ENCODE measurements at regions not wholly inside any gene's neighbourhood (a gene's known extent, or its start where the extent isn't known, plus 50 kb on each side); places are given as distances from the start of the nearest gene placed in this dataset.

DNA sequence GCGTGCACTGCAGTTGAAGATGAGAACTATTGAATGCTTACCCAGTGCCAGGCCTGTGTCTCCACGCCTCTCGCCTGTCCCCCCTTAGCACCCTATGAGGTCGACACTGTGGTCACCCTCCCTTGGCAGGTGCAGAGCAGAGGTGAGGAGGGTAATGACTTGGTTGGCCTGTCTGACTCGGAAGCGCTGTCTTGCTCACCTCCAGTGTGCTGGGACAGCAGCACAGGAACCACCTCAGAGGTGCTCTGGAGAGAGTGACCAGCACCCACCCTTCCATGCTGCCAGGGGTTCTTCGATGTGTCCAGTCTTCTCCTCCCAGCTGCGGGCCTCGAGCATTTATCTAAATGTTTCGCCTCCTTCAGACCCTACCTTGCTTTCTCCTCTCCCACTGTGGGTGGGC, 178.3 kb upstream of the IRX2 start:
- no peak for DNase-seq

DNA sequence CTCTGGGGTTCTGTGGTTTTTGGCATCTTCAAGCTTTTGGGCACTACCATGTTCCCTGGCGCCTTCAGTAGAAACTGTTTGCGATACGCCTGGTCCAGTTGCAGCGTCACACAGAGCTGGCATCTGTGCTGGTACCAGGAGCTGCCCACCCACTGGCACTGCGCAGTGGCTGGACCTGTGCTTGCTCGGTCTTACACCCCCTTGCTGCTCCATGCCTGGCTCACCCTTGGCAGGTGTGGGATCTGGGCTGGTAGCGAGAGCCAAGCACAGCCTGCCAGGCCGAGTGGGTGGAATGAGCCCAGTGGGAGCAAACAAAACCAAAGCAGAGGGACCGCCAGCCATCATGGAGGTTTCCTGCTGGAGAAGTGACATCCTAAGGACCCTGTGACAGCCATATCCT, 170.2 kb upstream of the IRX2 start:
- DNase-seq: no peak

DNA sequence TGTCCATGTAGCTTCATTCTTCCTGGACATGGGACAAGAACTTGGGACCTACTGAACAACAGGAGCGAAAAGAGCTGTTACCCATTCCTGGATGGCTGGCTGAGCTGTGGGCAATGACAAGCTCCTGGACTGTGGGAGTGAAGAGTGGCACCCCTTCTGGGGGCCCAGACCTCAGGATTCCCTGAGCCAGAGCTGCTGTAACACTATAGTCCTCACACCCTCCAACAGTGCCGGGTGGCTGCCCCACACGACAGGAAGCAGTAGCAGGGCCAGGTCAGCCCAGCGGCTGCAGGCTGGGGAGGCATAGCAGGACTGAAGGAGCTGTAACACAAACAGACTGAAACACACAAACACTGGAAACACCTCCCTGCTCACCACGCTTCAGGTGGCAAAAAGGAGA, 169.7 kb upstream of the IRX2 start:
- no peak for DNase-seq

GRCh38 chr5:2920312-2920711, 168.8 kb upstream of the IRX2 start:
- no peak for DNase-seq

DNA sequence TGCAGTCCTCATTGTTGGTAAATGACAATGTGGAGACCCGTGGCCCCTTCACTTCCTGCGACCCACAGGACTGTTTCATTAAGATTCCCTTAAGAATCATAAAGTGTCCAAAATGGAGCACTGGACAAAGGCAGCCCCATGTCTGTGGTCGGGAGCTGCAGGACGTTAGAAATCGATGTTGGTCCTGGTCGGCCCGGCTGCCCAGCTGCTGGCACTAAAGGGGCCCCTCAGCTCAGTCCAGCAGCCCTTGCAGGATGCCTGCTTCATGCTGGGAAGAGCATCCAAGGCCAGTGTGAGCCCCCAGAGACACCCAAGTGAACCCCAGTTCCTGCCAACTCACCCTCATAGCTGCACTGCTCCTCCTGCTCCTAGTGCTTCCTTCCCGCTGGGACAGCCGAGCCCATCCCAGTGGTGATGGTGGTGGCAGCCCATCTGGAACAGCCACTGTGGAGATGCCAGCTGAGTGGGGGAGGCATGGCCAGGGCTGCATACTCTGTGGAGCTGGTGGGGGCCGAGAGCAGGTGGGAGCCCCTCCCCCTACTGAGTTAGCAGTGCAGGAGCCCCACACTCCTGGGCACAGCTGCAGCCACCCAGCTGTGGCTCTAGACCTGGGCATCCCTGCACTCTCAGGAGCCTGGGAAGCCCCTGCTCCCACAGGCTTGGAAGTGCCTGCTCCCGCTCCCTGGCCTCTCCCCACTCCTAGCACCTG, 168.0 kb upstream of the IRX2 start:
- no peak for DNase-seq

GRCh38 chr5:2917524-2917923, 166.0 kb upstream of the IRX2 start:
- DNase-seq: no peak

- DNase-seq: no peak
Observed at GRCh38 chr5:2917093-2917492, 165.6 kb upstream of the IRX2 start.

DNA sequence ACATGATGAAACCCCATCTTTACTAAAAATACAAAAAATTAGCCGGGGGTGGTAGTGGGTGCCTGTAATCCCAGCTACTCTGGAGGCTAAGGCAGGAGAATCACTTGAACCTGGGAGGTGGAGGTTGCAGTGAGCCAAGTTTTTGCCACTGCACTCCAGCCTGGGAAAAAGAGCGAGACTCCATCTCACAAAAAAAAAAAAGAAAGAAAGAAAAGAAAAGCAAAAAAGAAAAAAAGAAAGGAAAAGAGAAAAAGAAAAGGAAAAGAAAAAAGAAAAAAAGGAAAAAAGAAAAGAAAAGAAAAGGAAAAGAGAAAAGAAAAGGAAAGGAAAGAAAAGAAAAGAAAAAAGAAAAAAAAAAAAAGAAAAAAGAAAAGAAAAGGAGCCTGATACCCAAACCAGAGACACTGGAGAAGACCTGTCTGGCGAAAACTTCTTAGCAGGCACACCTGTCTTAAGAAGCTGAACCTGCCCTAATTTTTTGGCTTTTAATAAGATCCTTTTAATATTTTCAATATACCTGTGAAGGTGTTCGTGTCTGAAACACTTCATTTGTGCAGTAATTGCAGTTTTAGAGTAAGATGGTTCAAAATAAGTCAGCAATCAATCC, 164.7 kb upstream of the IRX2 start:
- no peak for DNase-seq

DNA sequence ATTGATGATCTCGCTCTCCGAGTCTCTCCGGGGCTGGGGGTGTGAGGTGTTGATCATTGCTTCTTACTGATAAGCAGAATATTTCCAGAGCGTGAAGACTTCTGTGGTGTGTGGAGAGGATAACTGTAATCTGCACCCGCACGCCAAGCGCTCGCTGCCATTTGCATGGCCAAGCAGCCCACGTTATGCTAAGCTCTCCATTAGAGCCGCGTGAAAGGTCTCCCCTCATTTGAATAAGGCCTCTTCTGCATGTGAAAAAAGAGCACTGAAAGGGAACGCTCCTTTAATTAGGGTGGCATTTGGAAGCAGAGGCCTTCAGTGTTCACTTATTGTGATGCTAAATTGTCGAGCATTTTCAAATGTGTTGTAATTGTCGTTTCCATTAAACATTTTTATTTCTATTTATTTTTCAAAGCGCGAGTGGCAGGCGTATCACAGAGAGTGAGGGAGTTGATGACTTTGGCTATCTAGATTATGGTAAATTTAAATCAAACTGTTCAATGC, 163.6 kb upstream of the IRX2 start:
- DNase-seq: no peak

- DNase-seq: no peak
Observed at GRCh38 chr5:2914022-2914661, 162.7 kb upstream of the IRX2 start.

GRCh38 chr5:2913281-2913680, 161.8 kb upstream of the IRX2 start:
- no peak for DNase-seq

DNA sequence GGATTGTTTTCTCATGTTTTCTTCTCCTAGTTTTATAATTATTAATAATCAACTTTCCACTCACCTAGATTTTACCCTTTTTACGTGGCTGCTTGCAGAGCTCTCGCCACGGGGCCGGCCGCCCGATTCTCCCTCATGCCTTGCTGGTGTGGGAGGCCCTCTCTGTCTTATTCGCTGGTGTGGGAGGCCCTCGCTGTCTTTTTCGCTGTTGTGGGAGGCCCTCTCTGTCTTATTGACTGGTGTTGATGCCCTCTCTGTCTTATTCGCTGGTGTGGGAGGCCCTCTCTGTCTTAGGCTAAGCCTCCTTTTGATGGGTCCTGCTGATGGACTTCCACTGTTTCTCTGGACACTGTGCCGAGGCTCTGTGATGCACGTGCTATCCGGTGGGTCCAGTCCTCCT, 161.3 kb upstream of the IRX2 start:
- no peak for DNase-seq

GRCh38 chr5:2910401-2911175, 159.1 kb upstream of the IRX2 start:
- DNase-seq: no peak

- no peak for DNase-seq
Observed at GRCh38 chr5:2909035-2909434, 157.6 kb upstream of the IRX2 start.

DNA sequence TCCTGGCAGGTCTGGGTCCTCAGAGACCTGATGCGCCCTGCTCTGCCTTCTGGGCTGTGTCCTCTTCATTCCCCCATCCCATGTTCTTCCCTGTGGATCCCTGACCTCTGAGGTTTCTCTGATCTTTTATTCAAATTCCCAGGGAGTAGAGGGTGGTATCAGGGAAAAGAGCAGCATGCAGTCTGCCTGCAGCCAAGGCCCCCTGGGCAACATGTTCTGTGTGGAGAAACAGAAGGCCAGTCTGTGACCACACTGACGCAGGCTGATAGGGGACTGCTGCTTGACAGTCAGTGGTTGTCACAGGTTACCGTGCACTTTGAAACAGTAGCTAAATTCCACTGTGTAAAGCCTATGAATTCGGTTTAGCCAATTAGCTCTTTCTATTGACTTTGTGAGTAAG, 156.6 kb upstream of the IRX2 start:
- no peak for DNase-seq

DNA sequence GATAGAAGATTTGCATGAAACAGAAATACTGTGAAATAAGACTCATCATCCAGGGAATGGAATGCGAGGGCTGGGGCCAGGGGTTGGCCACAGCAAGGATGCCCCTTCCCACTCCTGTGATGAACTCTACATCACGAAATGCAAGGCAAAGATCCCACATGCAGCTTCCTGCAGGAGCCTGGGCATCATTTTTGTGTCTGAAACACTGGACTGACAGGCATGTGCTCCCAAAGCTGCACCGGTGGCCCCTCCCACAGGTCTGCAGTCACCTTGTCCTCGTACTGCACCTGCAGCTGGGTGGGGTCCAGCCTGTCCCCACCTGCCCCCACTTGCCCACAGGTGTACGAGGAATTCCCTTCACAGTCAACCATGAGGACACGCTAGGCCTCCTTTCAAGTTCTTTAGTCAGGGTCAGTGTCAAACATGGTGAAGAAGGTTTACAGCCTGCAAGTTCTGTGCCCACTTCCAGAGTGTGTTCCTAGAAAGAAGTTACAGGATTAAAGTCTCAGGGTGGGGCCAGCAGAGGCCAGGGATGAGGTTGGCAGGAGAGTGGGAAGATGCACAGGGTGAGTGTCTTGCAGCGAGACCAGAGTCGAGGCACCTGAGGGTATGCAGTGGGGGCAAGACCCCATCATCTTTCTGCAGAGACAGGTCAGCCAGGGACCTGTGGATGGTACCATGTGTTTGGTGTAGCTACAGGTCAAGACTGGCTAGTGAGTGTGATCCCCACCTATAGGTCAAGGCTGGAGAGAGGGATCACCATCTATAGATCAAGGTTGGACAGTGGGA, 155.0 kb upstream of the IRX2 start:
- no peak for DNase-seq

DNA sequence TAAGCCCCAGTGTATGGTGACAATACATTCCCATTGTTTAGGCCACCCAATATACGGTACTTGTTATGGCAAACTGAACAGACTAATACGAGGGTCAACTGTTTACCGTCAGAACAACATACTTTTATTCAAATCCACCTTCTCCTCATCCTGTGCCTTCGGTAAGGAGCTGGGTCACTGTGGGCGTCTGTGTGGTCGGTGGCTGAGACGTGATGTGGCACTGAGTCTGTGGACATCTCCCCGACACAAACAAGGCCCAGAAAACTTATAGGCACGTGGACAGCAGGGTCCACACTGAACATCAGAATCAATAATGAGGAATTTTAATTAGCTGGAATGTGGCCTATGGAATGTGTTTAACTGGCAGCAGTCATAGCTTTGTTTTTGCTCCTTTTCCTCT, 154.3 kb upstream of the IRX2 start:
- no peak for DNase-seq

- no peak for DNase-seq
Observed at GRCh38 chr5:2904956-2905355, 153.5 kb upstream of the IRX2 start.

GRCh38 chr5:2904399-2904798, 152.9 kb upstream of the IRX2 start:
- DNase-seq: no peak

- DNase-seq: no peak
Observed at GRCh38 chr5:2903451-2904395, 152.2 kb upstream of the IRX2 start.

DNA sequence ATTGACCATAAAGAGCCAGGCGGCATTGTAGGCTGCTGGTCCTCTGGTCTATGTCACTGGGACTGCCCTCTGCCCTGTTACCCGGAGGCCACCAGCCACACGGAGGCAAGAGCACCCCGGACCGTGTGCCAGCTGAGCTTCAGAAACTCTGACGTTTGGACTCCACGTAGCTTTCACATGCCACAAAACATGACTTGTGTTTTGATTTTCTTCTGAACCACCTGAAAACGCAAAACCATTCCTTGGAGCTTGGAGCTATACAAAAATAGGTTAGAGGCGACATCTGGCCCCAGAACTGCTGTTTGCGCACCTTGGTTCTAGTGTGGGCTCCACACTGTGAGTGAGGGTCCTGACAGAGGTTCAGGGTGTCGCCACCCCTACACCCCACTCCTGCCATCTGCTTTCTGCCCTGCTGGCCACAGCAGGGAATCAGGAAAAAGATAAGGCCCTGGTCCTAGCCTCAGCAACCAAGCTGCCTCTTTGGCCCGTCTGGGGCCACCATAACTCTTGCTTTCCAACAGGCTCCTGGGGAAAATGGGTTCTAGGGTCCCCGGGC, 151.3 kb upstream of the IRX2 start:
- DNase-seq: no peak
